ENCODE measurements at regions not wholly inside any gene's neighbourhood (a gene's known extent, or its start where the extent isn't known, plus 50 kb on each side); places are given as distances from the start of the nearest gene placed in this dataset.
"Not testable (repeated sequence)": the region's sequence is repeated elsewhere in the genome, so short reads cannot be mapped to it uniquely, and the experiment has no call there.

- peak; percentile 11 for DNase-seq
Observed at GRCh38 chr7:65251851-65252620, 121.6 kb upstream of the ZNF92 start.

GRCh38 chr7:65250697-65251395 lies 122.8 kb upstream of the ZNF92 start:
- DNase-seq, result no peak

- DNase-seq, result no peak
Observed at GRCh38 chr7:65250216-65250615, 123.4 kb upstream of the ZNF92 start.

- DNase-seq, result no peak
Observed at GRCh38 chr7:65247491-65247890, 126.2 kb upstream of the ZNF92 start.

GRCh38 chr7:65239707-65240352 lies 133.8 kb upstream of the ZNF92 start:
- peak; percentile 4 for DNase-seq

GRCh38 chr7:65239324-65239706 lies 134.3 kb upstream of the ZNF92 start:
- no peak for DNase-seq

- no peak for DNase-seq
Observed at GRCh38 chr7:65238785-65239184, 134.9 kb upstream of the ZNF92 start.

GRCh38 chr7:65235586-65235985 lies 138.1 kb upstream of the ZNF92 start:
- no peak for DNase-seq

- no peak for DNase-seq
Observed at GRCh38 chr7:65233409-65234034, 140.1 kb upstream of the ZNF92 start.

- no peak for DNase-seq
Observed at GRCh38 chr7:65230231-65230630, 143.4 kb upstream of the ZNF92 start.

GRCh38 chr7:65225422-65226006 lies 148.1 kb upstream of the ZNF92 start:
- DNase-seq, result no peak

- no peak for DNase-seq
Observed at GRCh38 chr7:65222655-65223054, 151.0 kb upstream of the ZNF92 start.

- no peak for DNase-seq
Observed at GRCh38 chr7:65221683-65222082, 152.0 kb upstream of the ZNF92 start.

- no peak for DNase-seq
Observed at GRCh38 chr7:65219623-65220022, 154.0 kb upstream of the ZNF92 start.

GRCh38 chr7:65216469-65216868 lies 157.2 kb upstream of the ZNF92 start:
- peak; percentile 7 for DNase-seq

- DNase-seq, result not testable (repeated sequence)
Observed at GRCh38 chr7:65213260-65213659, 160.4 kb upstream of the ZNF92 start.

- not testable (repeated sequence) for DNase-seq
Observed at GRCh38 chr7:65199221-65199620, 174.4 kb upstream of the ZNF92 start.

GRCh38 chr7:65193334-65194058 lies 180.2 kb upstream of the ZNF92 start:
- not testable (repeated sequence) for DNase-seq

- DNase-seq, result not testable (repeated sequence)
Observed at GRCh38 chr7:65177041-65177440, 170.6 kb upstream of the ERV3-1 start.

GRCh38 chr7:65150105-65150504 lies 143.6 kb upstream of the ERV3-1 start:
- DNase-seq, result not testable (repeated sequence)

- not testable (repeated sequence) for DNase-seq
Observed at GRCh38 chr7:65146118-65146914, 139.8 kb upstream of the ERV3-1 start.

All from fibroblast of skin of scalp (primary cell).